ENCODE measurements at regions not wholly inside any gene's neighbourhood (a gene's known extent, or its start where the extent isn't known, plus 50 kb on each side); places are given as distances from the start of the nearest gene placed in this dataset.

- TF ChIP-seq CTCF (IDR thresholded peaks at IDR 0.05) (no peak), EZH2 (IDR thresholded peaks at IDR 0.05; ENCODE audit: borderline replicate concordance, insufficient read depth, low read depth, low read length, poor library complexity, severe bottlenecking) (no peak)
Measured at GRCh38 chr4:123739806-123740205, 343.2 kb downstream of the SPRY1 start.

Measured in B cell (primary cell).